Astrocyte of the spinal cord (primary cell): ENCODE measurements at regions not wholly inside any gene's neighbourhood (a gene's known extent, or its start where the extent isn't known, plus 50 kb on each side); places are given as distances from the start of the nearest gene placed in this dataset.
"Not testable (repeated sequence)": the region's sequence is repeated elsewhere in the genome, so short reads cannot be mapped to it uniquely, and the experiment has no call there.

Source experiments
- DNase-seq: peaks from one replicate; pipeline ENCODE4 v3.0.0; 2011; ENCODE audit warnings: low read depth, low spot score
- H3K4me3 ChIP-seq: 2 replicates; pipeline ENCODE4 v1.5.1; 2011; ENCODE audit warnings: low read depth, mild to moderate bottlenecking, low read length, moderate library complexity
- CTCF ChIP-seq: IDR thresholded peaks from 2 replicates; pipeline ENCODE4 v1.5.1; 2012; ENCODE audit warnings: low read depth, mild to moderate bottlenecking, low read length, inconsistent platforms
- in situ Hi-C: cut with HindIII; loops from 2 replicates; pipeline ENCODE4 v1.10.0; 2017; ENCODE audit warnings: low sequenced_read_pairs

DNA sequence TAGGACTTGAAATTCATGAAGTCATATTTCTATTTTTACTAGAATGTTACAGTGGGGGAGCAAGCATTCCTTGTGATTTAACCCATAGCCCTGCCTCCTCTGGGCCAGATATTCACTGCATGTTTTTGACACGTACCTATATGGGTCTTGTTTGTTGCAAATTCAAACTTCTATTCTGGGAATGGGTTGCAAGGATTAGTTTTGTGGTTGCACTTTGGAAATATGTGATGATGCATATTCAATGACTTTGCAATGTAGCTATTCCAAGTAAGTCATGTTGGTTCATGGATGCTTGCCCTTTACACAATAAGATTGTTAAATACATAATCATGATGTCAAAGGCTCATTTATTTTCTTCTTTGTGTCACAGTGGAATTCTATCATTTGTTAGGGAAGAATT is 440.8 kb downstream of the TDRD3 start:
- no peak overlapping the region for H3K4me3 ChIP-seq
- in situ Hi-C loops = no loop called here
- DNase-seq = peak; percentile 2
- TF ChIP-seq CTCF = no peak

DNA sequence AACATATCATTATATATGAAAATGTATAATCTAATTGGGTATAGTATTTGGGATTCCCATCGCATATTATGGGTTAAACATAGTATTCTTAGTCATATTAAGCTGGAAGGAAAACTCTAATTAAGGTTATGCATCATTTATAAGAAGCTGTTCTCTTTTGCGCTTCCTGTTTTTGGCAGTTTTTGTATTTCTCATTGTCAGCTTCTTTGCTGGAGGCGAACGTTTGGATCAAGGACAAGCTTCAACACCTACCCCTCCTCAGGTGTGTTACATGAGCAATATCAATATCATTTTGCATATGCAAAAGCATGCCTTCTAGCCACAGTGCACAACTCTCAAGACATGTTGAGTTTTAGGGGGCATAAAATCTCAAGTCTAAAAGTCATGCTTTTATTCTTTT is 439.8 kb downstream of the TDRD3 start:
- TF ChIP-seq CTCF = no peak
- DNase-seq = no peak
- in situ Hi-C loops = no loop called here

DNA sequence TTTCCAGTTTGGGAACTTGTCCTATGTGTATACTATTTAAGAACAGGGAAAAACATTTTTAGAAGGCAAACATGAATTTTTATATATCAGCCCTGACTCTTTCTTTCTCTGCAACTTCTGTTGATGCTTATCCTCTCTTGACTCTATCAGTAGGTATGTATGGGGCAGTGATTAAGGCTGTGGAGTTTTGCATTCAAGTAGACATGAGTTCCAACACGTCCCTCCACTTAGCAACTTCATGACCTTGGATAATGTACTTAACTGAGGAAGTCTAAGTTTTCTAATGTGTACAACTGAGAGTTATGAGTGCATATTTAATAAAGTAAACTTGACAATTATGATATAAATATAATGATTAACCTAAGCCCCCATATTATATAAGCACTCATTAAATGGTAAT is 414.6 kb downstream of the TDRD3 start:
- no peak overlapping the region for H3K4me3 ChIP-seq
- in situ Hi-C loops = no loop called here
- no peak for TF ChIP-seq CTCF
- no peak for DNase-seq

More for the DNA sequence above, 439.8 kb downstream of the TDRD3 start:
- H3K4me3 ChIP-seq = no peak overlapping the region

GRCh38 chr13:60805640-60806039 is 408.6 kb downstream of the TDRD3 start:
- H3K4me3 ChIP-seq, DNase-seq, in situ Hi-C loops: not testable (repeated sequence)

DNA sequence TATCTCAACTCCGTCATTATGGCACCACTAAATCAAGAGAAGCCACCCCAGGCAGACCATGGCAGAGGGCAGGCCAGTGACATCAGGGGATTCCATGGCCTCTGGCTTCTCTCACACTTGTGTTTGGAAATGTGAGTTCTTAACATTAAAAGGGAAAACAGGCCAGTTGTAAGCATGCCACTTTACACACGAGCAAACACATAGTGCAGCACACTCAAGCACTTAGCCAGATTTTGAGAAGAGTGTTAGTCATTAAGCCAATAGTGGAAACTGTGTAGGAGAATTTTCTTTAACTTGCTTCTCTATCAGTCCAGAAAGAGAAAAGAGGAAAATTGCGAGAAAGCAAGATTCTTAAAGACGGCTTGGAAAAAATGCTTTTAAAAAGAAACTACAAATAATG is 401.5 kb downstream of the TDRD3 start:
- H3K4me3 ChIP-seq = no peak overlapping the region
- TF ChIP-seq CTCF = no peak
- in situ Hi-C loops = no loop called here
- no peak for DNase-seq

DNA sequence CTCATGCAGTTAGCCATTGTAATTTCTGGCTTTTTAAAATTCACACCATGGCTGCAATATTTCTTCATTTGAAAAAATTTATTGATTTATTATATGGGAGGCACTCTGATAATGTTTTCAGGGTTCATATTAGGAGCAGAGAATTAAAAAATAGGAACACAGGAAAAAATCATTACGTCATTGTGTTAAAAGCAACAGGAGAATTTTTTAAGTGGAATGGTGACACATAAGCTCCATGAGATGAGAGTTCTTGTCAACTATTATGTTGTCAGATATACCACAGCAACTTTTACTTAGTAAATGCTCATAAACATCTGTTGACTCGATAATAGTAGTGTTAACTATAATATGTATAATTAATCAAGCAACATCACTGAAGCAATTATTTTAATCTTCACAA is 400.1 kb downstream of the TDRD3 start:
- no peak for DNase-seq
- in situ Hi-C loops = no loop called here
- no peak for TF ChIP-seq CTCF
- no peak overlapping the region for H3K4me3 ChIP-seq

DNA sequence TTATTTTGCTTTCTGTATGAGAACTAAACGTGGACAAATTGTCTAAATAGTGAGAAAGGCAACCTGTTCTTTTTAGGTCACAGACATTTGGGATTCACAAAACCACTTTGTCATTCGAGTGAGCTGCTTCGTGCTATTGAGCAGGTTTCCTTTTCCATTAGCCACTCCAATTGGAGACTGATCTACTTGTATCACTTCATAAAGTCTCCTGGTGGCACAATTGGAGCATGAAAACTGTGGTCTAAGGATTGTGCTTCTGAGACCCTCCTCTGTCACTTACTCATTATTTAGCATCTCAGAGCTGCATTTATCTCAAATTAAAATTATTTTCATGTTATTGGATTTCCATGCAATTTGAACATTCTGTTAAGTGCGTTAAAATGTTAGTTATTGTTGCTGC is 397.7 kb downstream of the TDRD3 start:
- H3K4me3 ChIP-seq = no peak overlapping the region
- TF ChIP-seq CTCF = no peak
- DNase-seq = no peak
- in situ Hi-C loops = no loop called here
